ENCODE measurements at regions not wholly inside any gene's neighbourhood (a gene's known extent, or its start where the extent isn't known, plus 50 kb on each side); places are given as distances from the start of the nearest gene placed in this dataset.
A peak's percentile ranks its signal among the peaks of the same experiment; 100 is the strongest.

DNA sequence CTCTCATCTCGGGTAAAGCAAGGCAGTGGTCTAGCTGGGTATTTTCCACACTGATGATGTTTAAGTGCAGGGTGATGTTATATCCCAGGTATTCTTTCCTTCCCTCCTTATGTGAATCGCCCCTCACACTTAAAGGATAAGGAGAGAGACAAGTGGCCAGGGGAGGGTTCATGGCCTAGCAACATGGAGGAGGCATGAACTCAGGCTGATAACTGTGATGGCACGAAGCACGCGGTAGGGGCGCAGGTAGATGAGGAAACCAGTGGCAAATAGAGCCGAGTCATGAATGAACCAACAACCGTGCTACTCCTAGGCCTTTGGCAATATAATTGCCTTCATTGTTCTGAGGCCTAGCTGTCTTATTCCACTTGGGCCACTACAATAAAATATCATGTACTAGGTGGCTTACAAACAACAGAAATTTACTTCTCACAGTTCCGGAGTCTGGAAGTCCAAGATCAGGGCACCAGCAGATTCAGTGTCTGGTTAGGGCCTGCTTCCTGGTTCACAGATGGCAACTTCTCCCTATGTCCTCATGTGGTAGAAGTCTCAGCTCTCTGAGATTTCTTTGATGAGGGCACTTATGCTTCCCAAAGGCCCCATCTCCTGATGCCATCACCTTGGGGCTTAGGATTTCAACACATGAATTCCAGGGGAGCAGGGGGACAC lies 56.0 kb upstream of the PIK3CG start:
- no peak for DNase-seq (ENCODE audit: low spot score)

DNA sequence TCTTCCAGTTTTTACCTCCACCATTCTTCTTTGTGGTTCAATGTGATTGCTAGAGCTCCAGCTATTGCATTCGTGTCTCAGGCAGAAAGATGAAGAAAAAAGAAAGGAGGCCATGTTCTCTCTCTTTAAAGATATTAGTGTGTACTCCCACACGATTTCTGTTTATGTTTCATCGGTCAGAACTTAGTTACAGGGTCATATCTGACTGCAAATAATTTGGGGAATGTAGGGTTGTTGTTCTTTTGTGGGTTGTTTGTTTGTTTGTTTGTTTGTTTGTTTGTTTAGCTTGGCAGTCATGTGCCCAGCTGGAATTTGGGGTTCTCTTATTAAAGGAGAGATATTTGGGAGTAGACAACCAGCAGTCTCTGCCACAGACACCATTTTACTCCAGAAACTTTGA lies 53.6 kb upstream of the PIK3CG start:
- DNase-seq (ENCODE audit: low spot score), result no peak

DNA sequence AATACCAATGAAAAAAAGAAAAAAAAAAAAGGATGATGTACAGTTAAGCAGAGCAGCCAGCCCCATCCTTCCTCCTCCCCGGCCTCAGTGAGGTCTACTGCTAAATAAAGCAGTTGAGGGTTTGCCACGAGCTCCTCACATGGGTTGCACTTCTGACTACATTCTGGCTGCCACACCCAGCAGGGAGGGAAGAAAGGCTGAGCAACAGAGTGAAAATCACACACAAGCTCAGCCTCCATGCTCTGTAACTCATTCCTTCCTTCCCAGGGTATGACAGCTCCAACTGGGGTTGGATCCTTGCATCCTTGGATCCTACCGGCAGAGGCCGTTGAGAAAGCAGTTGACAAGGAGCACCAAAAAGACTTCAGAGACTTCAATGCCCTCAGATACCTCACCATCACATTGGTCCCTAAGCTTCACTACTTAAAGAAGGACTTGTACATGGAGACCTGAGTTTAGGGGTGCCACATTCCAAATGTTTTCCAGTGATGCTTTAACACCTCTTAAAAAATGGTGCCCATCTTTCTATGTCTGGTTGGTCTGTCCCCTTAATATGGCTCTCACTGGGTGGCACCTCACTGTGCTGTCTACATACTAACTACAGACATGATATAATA lies 52.9 kb upstream of the PIK3CG start:
- peak; percentile 62 for DNase-seq (ENCODE audit: low spot score)

DNA sequence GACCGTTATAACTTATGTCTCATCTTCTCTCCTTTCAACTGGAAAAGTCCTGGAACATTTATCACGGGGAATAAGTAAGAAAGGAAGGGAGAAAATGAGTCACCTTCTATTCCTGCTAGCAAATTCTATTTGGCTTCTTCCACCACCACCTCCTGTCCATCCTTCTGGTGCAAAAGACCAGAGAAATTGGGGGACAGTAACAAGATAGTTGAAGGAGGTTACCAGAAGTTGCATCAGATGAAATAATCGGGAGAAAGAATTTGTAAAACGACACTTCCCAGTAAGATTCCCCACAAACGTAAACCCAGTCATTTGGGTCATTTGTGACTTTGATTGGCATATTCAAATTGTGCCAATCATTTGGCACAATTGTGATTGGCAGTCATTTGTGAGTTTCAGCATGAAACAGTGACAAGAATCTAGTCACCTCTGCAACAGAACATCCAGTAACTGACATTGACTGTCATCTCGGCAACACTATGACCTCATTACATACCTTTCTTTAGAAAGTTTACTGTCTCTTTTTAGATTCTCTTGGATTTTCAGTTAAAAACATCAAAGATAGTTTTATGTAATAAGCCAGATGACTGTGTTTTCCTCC lies 51.3 kb upstream of the PIK3CG start:
- no peak for DNase-seq (ENCODE audit: low spot score)

DNA sequence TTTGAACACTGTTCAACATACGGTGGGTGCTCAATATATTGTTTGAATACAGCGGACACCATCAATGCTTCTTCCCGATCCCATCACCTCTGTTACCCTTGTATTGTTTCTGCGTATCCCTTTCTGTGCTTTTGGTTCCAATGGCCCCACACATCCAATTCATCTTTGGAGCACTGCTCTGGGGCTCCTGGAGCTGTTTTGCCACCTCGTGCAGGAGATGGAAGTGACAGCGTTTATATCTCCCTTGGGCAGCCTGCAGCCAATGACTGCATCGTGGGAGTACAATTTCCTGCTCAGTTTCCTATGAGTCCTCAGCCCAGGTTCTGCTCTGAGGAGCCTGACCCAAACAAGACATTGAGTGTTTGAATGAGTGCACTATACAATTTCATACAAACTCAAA lies 50.2 kb upstream of the PIK3CG start:
- no peak for DNase-seq (ENCODE audit: low spot score)
